Psoas muscle (tissue), 7 donors: ENCODE measurements at regions not wholly inside any gene's neighbourhood (a gene's known extent, or its start where the extent isn't known, plus 50 kb on each side); places are given as distances from the start of the nearest gene placed in this dataset.

ENCODE experiments used
- ATAC-seq, 4 donors: fragments of 200-7000 bp; cut with Tn5 transposase; one replicate each; pipeline ENCODE4 v1.9.1; 2020; ENCODE audit warnings: moderate library complexity in 3 of 4, mild to moderate bottlenecking in 2 of 4
- DNase-seq, 2 donors: peaks; one replicate each; pipeline ENCODE4 v3.0.0-alpha.2; 2020
- H3K27ac ChIP-seq: fragments of 200-600 bp; one replicate; pipeline ENCODE4 v1.8.0; 2022
- H3K27me3 ChIP-seq, 3 donors: fragments of 200-600 bp in 1 of 3; one replicate each; pipeline versions ENCODE4 v1.6.1 to v1.8.0; 2013 to 2022; ENCODE audit warnings: low read length in 2 of 3, mild to moderate bottlenecking in 2 of 3, moderate library complexity in 1 of 3; ENCODE audit not compliant: insufficient read depth in 3 of 3
- H3K36me3 ChIP-seq, 2 donors: fragments of 200-600 bp in 1 of 2; one replicate each; pipeline versions ENCODE4 v1.6.1 to v1.8.0; 2013 to 2022; ENCODE audit warnings: low read depth in 1 of 2, mild to moderate bottlenecking in 1 of 2, moderate library complexity in 1 of 2; ENCODE audit not compliant: insufficient read depth in 1 of 2
- H3K4me1 ChIP-seq: fragments of 200-600 bp; one replicate; pipeline ENCODE4 v1.8.0; 2022
- H3K4me3 ChIP-seq: fragments of 200-600 bp; one replicate; pipeline ENCODE4 v1.8.0; 2022; ENCODE audit warnings: mild to moderate bottlenecking
- H3K9me3 ChIP-seq: fragments of 200-600 bp; one replicate; pipeline ENCODE4 v1.8.0; 2022
- CTCF ChIP-seq: fragments of 200-600 bp; IDR thresholded peaks from one replicate; pipeline ENCODE4 v1.8.0; 2022; ENCODE audit warnings: antibody characterized with exemption
- WGBS, 3 donors: extraction: QIAGEN DNeasy Blood & Tissue Kit; methylation state at CpG; one replicate each; pipeline versions ENCODE4 v1.1.6 to v1.1.7; 2013; 5-methylcytosine and 5-hydroxymethylcytosine counted together
- intact Hi-C, 2 donors: fragments of 100-400 bp; cut with DNase I; formaldehyde crosslinking; loops; one replicate each; pipeline versions ENCODE4 v1.11.0 to v1.14.2; 2022
- donor health status: healthy with polysubstance abuse.
- donor health status: DM: no; HTN: no; CAD: no; lungs with moderate emphysema.
- donor health status: Bipolar disorder and iron deficiency.
- donor health status: healthy.
- donor health status: DM: yes; HTN: yes; CAD: no.
- donor health status: DM: no; HTN: no; CAD: no.
- donor health status: DM: yes; HTN: yes; CAD: no.

GRCh38 chr3:165513715-165514701 is 317.8 kb upstream of the SLITRK3 start:
- intact Hi-C loops, result no loop called here
- no peak overlapping the region for H3K4me3 ChIP-seq
- no peak overlapping the region for H3K27ac ChIP-seq
- H3K27me3 ChIP-seq, result no peaks in the 10 kb centered on the region
- no peaks in the 10 kb centered on the region for H3K36me3 ChIP-seq
- ATAC-seq (no peak), DNase-seq (no peak)
- no peaks in the 10 kb centered on the region for H3K4me1 ChIP-seq
- no peaks in the 10 kb centered on the region for H3K9me3 ChIP-seq
- 70 to 81% (median 70%) methylated on average over 4 of the region's 4 CpGs for WGBS, 3 donors
- TF ChIP-seq CTCF, result no peak

- Histone ChIP-seq H3K27ac (no peak overlapping the region), H3K4me1 (no peaks in the 10 kb centered on the region), H3K9me3 (no peaks in the 10 kb centered on the region), H3K27me3 (no peaks in the 10 kb centered on the region), H3K4me3 (no peak overlapping the region), H3K36me3 (no peaks in the 10 kb centered on the region)
- intact Hi-C loops, result no loop called here
- DNase-seq (no peak), ATAC-seq (no peak)
- WGBS, 3 donors, result 79 to 84% (median 82%) methylated on average over 3 of the region's 3 CpGs
- no peak for TF ChIP-seq CTCF
These were observed 311.4 kb upstream of the SLITRK3 start for GRCh38 chr3:165507576-165507975.

- H3K36me3 ChIP-seq, result no peaks in the 10 kb centered on the region
- H3K9me3 ChIP-seq, result no peaks in the 10 kb centered on the region
- TF ChIP-seq CTCF, result no peak
- intact Hi-C loops, result no loop called here
- no peaks in the 10 kb centered on the region for H3K4me1 ChIP-seq
- no peak overlapping the region for H3K27ac ChIP-seq
- DNase-seq (no peak), ATAC-seq (no peak)
- WGBS, 3 donors, result 87 to 94% (median 88%) methylated on average over 1 of the region's 1 CpG
- no peaks in the 10 kb centered on the region for H3K27me3 ChIP-seq
- no peak overlapping the region for H3K4me3 ChIP-seq
These were observed 310.9 kb upstream of the SLITRK3 start for GRCh38 chr3:165507060-165507459.

GRCh38 chr3:165505657-165506056 is 309.5 kb upstream of the SLITRK3 start:
- intact Hi-C loops, result no loop called here

More at GRCh38 chr3:165505657-165506056, 309.5 kb upstream of the SLITRK3 start:
- H3K9me3 ChIP-seq, result no peaks in the 10 kb centered on the region
- DNase-seq (no peak), ATAC-seq (no peak)
- no peaks in the 10 kb centered on the region for H3K36me3 ChIP-seq
- TF ChIP-seq CTCF, result no peak
- no peak overlapping the region for H3K27ac ChIP-seq
- H3K27me3 ChIP-seq, result no peaks in the 10 kb centered on the region
- H3K4me1 ChIP-seq, result no peaks in the 10 kb centered on the region
- no peak overlapping the region for H3K4me3 ChIP-seq
